GM12801 (cell line): ENCODE measurements at regions not wholly inside any gene's neighbourhood (a gene's known extent, or its start where the extent isn't known, plus 50 kb on each side); places are given as distances from the start of the nearest gene placed in this dataset.

ENCODE experiments used
- CTCF ChIP-seq: IDR thresholded peaks from one replicate; pipeline ENCODE4 v1.5.1; 2011; ENCODE audit warnings: control low read depth; ENCODE audit not compliant: insufficient read length; ENCODE audit errors: extremely low read depth

GRCh38 chr2:8379549-8379948, 302.3 kb upstream of the ID2 start:
- TF ChIP-seq CTCF = no peak

GRCh38 chr2:8380026-8380425, 301.8 kb upstream of the ID2 start:
- no peak for TF ChIP-seq CTCF

- no peak for TF ChIP-seq CTCF
These were observed 301.3 kb upstream of the ID2 start for GRCh38 chr2:8380566-8380965.

- no peak for TF ChIP-seq CTCF
These were observed 299.4 kb upstream of the ID2 start for GRCh38 chr2:8382485-8382884.

- no peak for TF ChIP-seq CTCF
These were observed 293.1 kb upstream of the ID2 start for GRCh38 chr2:8388781-8389180.

GRCh38 chr2:8389431-8390108, 292.3 kb upstream of the ID2 start:
- no peak for TF ChIP-seq CTCF

- no peak for TF ChIP-seq CTCF
These were observed 290.7 kb upstream of the ID2 start for GRCh38 chr2:8391126-8391525.

- no peak for TF ChIP-seq CTCF
These were observed 290.3 kb upstream of the ID2 start for GRCh38 chr2:8391584-8391983.
